HepG2 (cell line): ENCODE measurements at regions not wholly inside any gene's neighbourhood (a gene's known extent, or its start where the extent isn't known, plus 50 kb on each side); places are given as distances from the start of the nearest gene placed in this dataset.

Experiments used
- CCAR2 ChIP-seq: fragments of 200-400 bp; formaldehyde crosslinking; optimal IDR thresholded peaks from 2 replicates; pipeline ENCODE3; 2018; ENCODE audit warnings: low read depth, mild to moderate bottlenecking, low read length, moderate library complexity
- HDAC2 ChIP-seq: sonication (generic); formaldehyde crosslinking; IDR thresholded peaks from 2 replicates; pipeline ENCODE4 v1.4.0; 2020; ENCODE audit warnings: missing genetic modification reagents
- SIN3A ChIP-seq: IDR thresholded peaks from 2 replicates; pipeline ENCODE4 v1.6.1; 2011; ENCODE audit warnings: low read depth, mild to moderate bottlenecking, control low read depth, low read length, borderline replicate concordance
- TF ChIP-seq, protein P1 (sequence below): sonication (generic); formaldehyde crosslinking; IDR thresholded peaks from 2 replicates; pipeline ENCODE4 v1.5.0; 2020; ENCODE audit warnings: mild to moderate bottlenecking, missing genetic modification reagents, moderate library complexity

DNA sequence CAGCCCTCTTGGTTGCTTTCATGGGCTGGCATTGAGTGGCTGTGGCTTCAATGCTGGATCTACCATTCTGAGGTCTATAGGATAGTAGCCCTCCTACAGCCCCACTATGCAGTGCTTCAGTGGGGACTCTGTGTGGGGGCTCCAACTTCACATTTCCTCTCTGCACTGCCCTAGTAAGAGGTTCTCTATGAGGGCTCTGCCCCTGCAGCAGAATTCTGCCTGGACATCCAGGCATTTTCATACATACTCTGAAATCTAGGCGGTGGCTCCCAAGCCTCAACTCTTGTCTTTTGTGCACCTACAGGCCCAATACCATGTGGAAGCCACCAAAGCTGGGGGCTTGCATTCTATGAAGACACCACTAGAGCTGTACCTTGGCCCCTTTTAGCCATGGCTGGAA, 195.8 kb downstream of the IGSF11 start:
- no peak for TF ChIP-seq HDAC2 (CRISPR knock-in tag)
- TF ChIP-seq, protein P1, sequence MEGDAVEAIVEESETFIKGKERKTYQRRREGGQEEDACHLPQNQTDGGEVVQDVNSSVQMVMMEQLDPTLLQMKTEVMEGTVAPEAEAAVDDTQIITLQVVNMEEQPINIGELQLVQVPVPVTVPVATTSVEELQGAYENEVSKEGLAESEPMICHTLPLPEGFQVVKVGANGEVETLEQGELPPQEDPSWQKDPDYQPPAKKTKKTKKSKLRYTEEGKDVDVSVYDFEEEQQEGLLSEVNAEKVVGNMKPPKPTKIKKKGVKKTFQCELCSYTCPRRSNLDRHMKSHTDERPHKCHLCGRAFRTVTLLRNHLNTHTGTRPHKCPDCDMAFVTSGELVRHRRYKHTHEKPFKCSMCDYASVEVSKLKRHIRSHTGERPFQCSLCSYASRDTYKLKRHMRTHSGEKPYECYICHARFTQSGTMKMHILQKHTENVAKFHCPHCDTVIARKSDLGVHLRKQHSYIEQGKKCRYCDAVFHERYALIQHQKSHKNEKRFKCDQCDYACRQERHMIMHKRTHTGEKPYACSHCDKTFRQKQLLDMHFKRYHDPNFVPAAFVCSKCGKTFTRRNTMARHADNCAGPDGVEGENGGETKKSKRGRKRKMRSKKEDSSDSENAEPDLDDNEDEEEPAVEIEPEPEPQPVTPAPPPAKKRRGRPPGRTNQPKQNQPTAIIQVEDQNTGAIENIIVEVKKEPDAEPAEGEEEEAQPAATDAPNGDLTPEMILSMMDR (CRISPR knock-in tag) = no peak
- TF ChIP-seq CCAR2 = no peak
- TF ChIP-seq SIN3A = no peak
